ENCODE measurements at regions not wholly inside any gene's neighbourhood (a gene's known extent, or its start where the extent isn't known, plus 50 kb on each side); places are given as distances from the start of the nearest gene placed in this dataset.
"Not testable (repeated sequence)": the region's sequence is repeated elsewhere in the genome, so short reads cannot be mapped to it uniquely, and the experiment has no call there.

GRCh38 chr3:153640689-153641665 lies 479.0 kb downstream of the RAP2B start:
- no peaks in the 10 kb centered on the region for H3K27me3 ChIP-seq (ENCODE audit: insufficient read depth, low read length)
- Mint-ChIP-seq H3K4me1 (peaks cover 39 to 56% (median 40%) of the 10 kb centered on the region in 4 donors), H3K27ac (peak overlapping the region in 4 of 7 donors; percentile 12 to 87 (median 38)), H3K9me3 (peaks cover 0 to 5% (median 1%) of the 10 kb centered on the region in 8 donors), H3K36me3 (peaks cover 0 to 5% of the 10 kb centered on the region in 2 donors), H3K4me3 (peak overlapping the region in 4 of 8 donors; percentile 9 to 59 (median 22)), H3K27me3 (no peaks in the 10 kb centered on the region)
- no peak overlapping the region for H3K27ac ChIP-seq (ENCODE audit: low read depth, low read length)
- H3K4me1 ChIP-seq (ENCODE audit: insufficient read depth, low read length), result peaks cover 41% of the 10 kb centered on the region
- ChIA-PET CTCF (ENCODE audit: partially characterized antibody) (interaction anchor here (1.1 to 5.1 kb wide), 12 partner anchors 9 to 477 kb away, joined by 3 to 29 read pairs (median 4); no protein-coding TSS in a partner anchor), POLR2A (ENCODE audit: partially characterized antibody) (interaction anchor here (1.2 to 8.1 kb wide), 4 partner anchors 14 to 480 kb away, joined by 3 to 130 read pairs (median 13); no protein-coding TSS in a partner anchor)
- peak in 1 of 5 donors; percentile 36 for DNase-seq
- intact Hi-C loops (cut with micrococcal nuclease), result loop anchor here (5.0 kb wide), 1 partner anchor 479 kb away; the partner anchor contains the start of gene RAP2B
- H3K9me3 ChIP-seq (ENCODE audit: control insufficient read depth in 1 of 2, low read length in 2 of 2), result no peaks in the 10 kb centered on the region
- H3K36me3 ChIP-seq (ENCODE audit: insufficient read depth, low read length), result no peaks in the 10 kb centered on the region
- no peak overlapping the region for H3K4me3 ChIP-seq (ENCODE audit: low read length in 2 of 2)

- peaks cover 39 to 56% (median 40%) of the 10 kb centered on the region in 4 donors for H3K4me1 Mint-ChIP-seq
- not testable (repeated sequence) for H3K27me3 ChIP-seq (ENCODE audit: insufficient read depth, low read length); H3K27me3 Mint-ChIP-seq; H3K27ac ChIP-seq (ENCODE audit: low read depth, low read length); H3K9me3 Mint-ChIP-seq; H3K36me3 ChIP-seq (ENCODE audit: insufficient read depth, low read length); H3K4me3 ChIP-seq (ENCODE audit: low read length in 2 of 2); H3K36me3 Mint-ChIP-seq; H3K9me3 ChIP-seq (ENCODE audit: control insufficient read depth in 1 of 2, low read length in 2 of 2); DNase-seq
- peak overlapping the region in 6 of 7 donors; percentile 7 to 89 (median 64) for H3K27ac Mint-ChIP-seq
- ChIA-PET POLR2A (ENCODE audit: partially characterized antibody) (interaction anchor here (0.6 to 8.1 kb wide), 5 partner anchors 16 to 482 kb away, joined by 3 to 130 read pairs (median 6); no protein-coding TSS in a partner anchor), CTCF (ENCODE audit: partially characterized antibody) (interaction anchor here (1.1 to 5.1 kb wide), 7 partner anchors 13 to 352 kb away, joined by 3 to 29 read pairs (median 4); no protein-coding TSS in a partner anchor)
- H3K4me3 Mint-ChIP-seq, result peak overlapping the region in 6 of 8 donors; percentile 1 to 85 (median 59)
- intact Hi-C loops (cut with micrococcal nuclease), result loop anchor here (5.0 kb wide), 1 partner anchor 480 kb away; the partner anchor contains the start of gene RAP2B
- peaks cover 41% of the 10 kb centered on the region for H3K4me1 ChIP-seq (ENCODE audit: insufficient read depth, low read length)
Measured at GRCh38 chr3:153642576-153642975, 478.6 kb upstream of the ARHGEF26 start.

GRCh38 chr3:153643471-153643870 lies 477.7 kb upstream of the ARHGEF26 start:
- H3K4me3 ChIP-seq (ENCODE audit: low read length in 2 of 2); H3K27me3 ChIP-seq (ENCODE audit: insufficient read depth, low read length); H3K36me3 Mint-ChIP-seq; H3K27ac ChIP-seq (ENCODE audit: low read depth, low read length); H3K9me3 ChIP-seq (ENCODE audit: control insufficient read depth in 1 of 2, low read length in 2 of 2); H3K27me3 Mint-ChIP-seq; H3K9me3 Mint-ChIP-seq; H3K36me3 ChIP-seq (ENCODE audit: insufficient read depth, low read length): not testable (repeated sequence)
- peak; percentile 44 to 67 (median 60) for DNase-seq
- intact Hi-C loops (cut with micrococcal nuclease), result loop anchor here (1.0 to 5.0 kb wide), 2 partner anchors 19 to 481 kb away; partner anchors contain the start of gene RAP2B
- ChIA-PET CTCF (ENCODE audit: partially characterized antibody) (interaction anchor here (1.0 to 4.4 kb wide), 4 partner anchors 14 to 482 kb away, joined by 3 to 23 read pairs (median 4); no protein-coding TSS in a partner anchor), POLR2A (ENCODE audit: partially characterized antibody) (interaction anchor here (1.0 to 8.1 kb wide), 4 partner anchors 17 to 483 kb away, joined by 3 to 130 read pairs (median 13); no protein-coding TSS in a partner anchor)
- Mint-ChIP-seq H3K27ac (peak overlapping the region; percentile 42 to 89 (median 78)), H3K4me3 (peak overlapping the region; percentile 41 to 85 (median 75)), H3K4me1 (peaks cover 39 to 56% (median 40%) of the 10 kb centered on the region in 4 donors)
- peaks cover 41% of the 10 kb centered on the region for H3K4me1 ChIP-seq (ENCODE audit: insufficient read depth, low read length)

- Mint-ChIP-seq H3K27ac (no peak overlapping the region), H3K4me1 (peaks cover 4 to 10% (median 5%) of the 10 kb centered on the region in 4 donors), H3K27me3 (no peaks in the 10 kb centered on the region), H3K9me3 (peaks cover 0 to 7% (median 0%) of the 10 kb centered on the region in 8 donors), H3K4me3 (no peak overlapping the region), H3K36me3 (no peaks in the 10 kb centered on the region)
- DNase-seq, result no peak
- intact Hi-C loops (cut with micrococcal nuclease), result no loop called here
- ChIA-PET POLR2A (ENCODE audit: partially characterized antibody) (no interaction called here), CTCF (ENCODE audit: partially characterized antibody) (no interaction called here)
- Histone ChIP-seq H3K27ac (ENCODE audit: low read depth, low read length) (no peak overlapping the region), H3K36me3 (ENCODE audit: insufficient read depth, low read length) (no peaks in the 10 kb centered on the region), H3K27me3 (ENCODE audit: insufficient read depth, low read length) (no peaks in the 10 kb centered on the region), H3K4me1 (ENCODE audit: insufficient read depth, low read length) (peaks cover 4% of the 10 kb centered on the region), H3K4me3 (ENCODE audit: low read length in 2 of 2) (no peak overlapping the region), H3K9me3 (ENCODE audit: control insufficient read depth in 1 of 2, low read length in 2 of 2) (no peaks in the 10 kb centered on the region)
Measured at GRCh38 chr3:153649286-153649839, 471.8 kb upstream of the ARHGEF26 start.

- Histone ChIP-seq H3K4me1 (ENCODE audit: insufficient read depth, low read length) (no peaks in the 10 kb centered on the region), H3K36me3 (ENCODE audit: insufficient read depth, low read length) (no peaks in the 10 kb centered on the region), H3K4me3 (ENCODE audit: low read length in 2 of 2) (no peak overlapping the region), H3K27me3 (ENCODE audit: insufficient read depth, low read length) (no peaks in the 10 kb centered on the region), H3K27ac (ENCODE audit: low read depth, low read length) (no peak overlapping the region), H3K9me3 (ENCODE audit: control insufficient read depth in 1 of 2, low read length in 2 of 2) (no peaks in the 10 kb centered on the region)
- Mint-ChIP-seq H3K36me3 (no peaks in the 10 kb centered on the region), H3K4me3 (no peak overlapping the region), H3K27ac (no peak overlapping the region), H3K27me3 (no peaks in the 10 kb centered on the region), H3K4me1 (peaks cover 0 to 2% (median 0%) of the 10 kb centered on the region in 4 donors), H3K9me3 (peaks cover 0 to 6% (median 1%) of the 10 kb centered on the region in 8 donors)
- intact Hi-C loops (cut with micrococcal nuclease), result no loop called here
- no peak for DNase-seq
- POLR2A ChIA-PET (ENCODE audit: partially characterized antibody), result no interaction called here
- CTCF ChIA-PET (ENCODE audit: partially characterized antibody), result interaction anchor here (1.4 kb wide), 1 partner anchor 361 kb away, joined by 3 read pairs; no protein-coding TSS in a partner anchor
Measured at GRCh38 chr3:153652076-153652475, 469.1 kb upstream of the ARHGEF26 start.

- Histone ChIP-seq H3K27me3 (ENCODE audit: insufficient read depth, low read length) (no peaks in the 10 kb centered on the region), H3K36me3 (ENCODE audit: insufficient read depth, low read length) (no peaks in the 10 kb centered on the region), H3K27ac (ENCODE audit: low read depth, low read length) (no peak overlapping the region), H3K9me3 (ENCODE audit: control insufficient read depth in 1 of 2, low read length in 2 of 2) (no peaks in the 10 kb centered on the region), H3K4me1 (ENCODE audit: insufficient read depth, low read length) (no peaks in the 10 kb centered on the region), H3K4me3 (ENCODE audit: low read length in 2 of 2) (no peak overlapping the region)
- ChIA-PET CTCF (ENCODE audit: partially characterized antibody) (no interaction called here), POLR2A (ENCODE audit: partially characterized antibody) (no interaction called here)
- Mint-ChIP-seq H3K27me3 (no peaks in the 10 kb centered on the region), H3K9me3 (peaks cover 0 to 15% (median 2%) of the 10 kb centered on the region in 8 donors), H3K4me1 (no peaks in the 10 kb centered on the region), H3K36me3 (no peaks in the 10 kb centered on the region), H3K4me3 (no peak overlapping the region), H3K27ac (no peak overlapping the region)
- intact Hi-C loops (cut with micrococcal nuclease), result no loop called here
- no peak for DNase-seq
Measured at GRCh38 chr3:153657046-153657445, 464.1 kb upstream of the ARHGEF26 start.

GRCh38 chr3:153657461-153657860 lies 463.7 kb upstream of the ARHGEF26 start:
- no peaks in the 10 kb centered on the region for H3K36me3 Mint-ChIP-seq
- H3K4me3 Mint-ChIP-seq, result no peak overlapping the region
- Histone ChIP-seq H3K27me3 (ENCODE audit: insufficient read depth, low read length) (no peaks in the 10 kb centered on the region), H3K36me3 (ENCODE audit: insufficient read depth, low read length) (no peaks in the 10 kb centered on the region), H3K27ac (ENCODE audit: low read depth, low read length) (no peak overlapping the region), H3K4me1 (ENCODE audit: insufficient read depth, low read length) (no peaks in the 10 kb centered on the region), H3K9me3 (ENCODE audit: control insufficient read depth in 1 of 2, low read length in 2 of 2) (no peaks in the 10 kb centered on the region), H3K4me3 (ENCODE audit: low read length in 2 of 2) (no peak overlapping the region)
- peaks cover 0 to 13% (median 2%) of the 10 kb centered on the region in 8 donors for H3K9me3 Mint-ChIP-seq
- no peak overlapping the region for H3K27ac Mint-ChIP-seq
- DNase-seq, result no peak
- intact Hi-C loops (cut with micrococcal nuclease), result no loop called here
- H3K27me3 Mint-ChIP-seq, result no peaks in the 10 kb centered on the region
- H3K4me1 Mint-ChIP-seq, result no peaks in the 10 kb centered on the region
- ChIA-PET POLR2A (ENCODE audit: partially characterized antibody) (no interaction called here), CTCF (ENCODE audit: partially characterized antibody) (no interaction called here)

Data from CD4-positive, alpha-beta memory T cell (primary cell).